Astrocyte (in vitro differentiated cells and primary cell): ENCODE measurements at regions not wholly inside any gene's neighbourhood (a gene's known extent, or its start where the extent isn't known, plus 50 kb on each side); places are given as distances from the start of the nearest gene placed in this dataset.

Experiments
- DNase-seq: peaks from one replicate; pipeline ENCODE4 v3.0.0-alpha.2; 2010; ENCODE audit warnings: low read depth
- FAIRE-seq: peaks from 2 replicates; lab custom pipeline; 2011; peaks lifted over from hg19 to GRCh38; lab: Jason Lieb, UNC
- H2AFZ ChIP-seq: 2 replicates; pipeline ENCODE4 v1.6.0; 2012; ENCODE audit warnings: low read depth, low read length, inconsistent platforms
- H3K27ac ChIP-seq: 2 replicates; pipeline ENCODE4 v1.5.1; 2011; ENCODE audit warnings: low read depth, low read length, inconsistent platforms
- H3K27me3 ChIP-seq: 2 replicates; pipeline ENCODE4 v1.6.0; 2011; ENCODE audit warnings: low read length, inconsistent platforms; ENCODE audit not compliant: insufficient read depth
- H3K36me3 ChIP-seq: 2 replicates; pipeline ENCODE4 v1.5.1; 2011; ENCODE audit warnings: low read length, inconsistent platforms; ENCODE audit not compliant: insufficient read depth
- H3K4me1 ChIP-seq: 2 replicates; pipeline ENCODE4 v1.5.1; 2011; ENCODE audit warnings: low read length, inconsistent platforms; ENCODE audit not compliant: insufficient read depth
- H3K4me2 ChIP-seq: 2 replicates; pipeline ENCODE4 v1.6.0; 2012; ENCODE audit warnings: low read length, inconsistent platforms
- H3K4me3 ChIP-seq: 2 replicates; pipeline ENCODE4 v1.5.1; 2011; ENCODE audit warnings: low read depth, mild to moderate bottlenecking, low read length, inconsistent platforms; ENCODE audit not compliant: insufficient read depth
- H3K79me2 ChIP-seq: 2 replicates; pipeline ENCODE4 v1.6.0; 2012; ENCODE audit warnings: mild to moderate bottlenecking, low read length, inconsistent platforms; ENCODE audit not compliant: insufficient read depth
- H3K9ac ChIP-seq: 2 replicates; pipeline ENCODE4 v1.6.0; 2012; ENCODE audit warnings: mild to moderate bottlenecking, low read length, inconsistent platforms
- H3K9me3 ChIP-seq: 2 replicates; pipeline ENCODE4 v1.5.1; 2012; ENCODE audit warnings: low read depth, mild to moderate bottlenecking, low read length, inconsistent platforms; ENCODE audit not compliant: insufficient read depth
- H4K20me1 ChIP-seq: 2 replicates; pipeline ENCODE4 v1.6.0; 2012; ENCODE audit warnings: low read length, inconsistent platforms; ENCODE audit not compliant: insufficient read depth
- H3K27ac Mint-ChIP-seq: one replicate; pipeline ENCODE4 v1.8.0; 2021; ENCODE audit warnings: mild to moderate bottlenecking, mixed read lengths; ENCODE audit not compliant: unreplicated experiment
- H3K27me3 Mint-ChIP-seq: one replicate; pipeline ENCODE4 v1.8.0; 2021; ENCODE audit warnings: low read depth, mixed read lengths; ENCODE audit not compliant: unreplicated experiment
- H3K36me3 Mint-ChIP-seq: one replicate; pipeline ENCODE4 v1.8.0; 2021; ENCODE audit warnings: low read depth, mixed read lengths; ENCODE audit not compliant: unreplicated experiment
- H3K4me1 Mint-ChIP-seq: one replicate; pipeline ENCODE4 v1.8.0; 2021; ENCODE audit warnings: low read depth, mixed read lengths; ENCODE audit not compliant: unreplicated experiment
- H3K4me3 Mint-ChIP-seq: one replicate; pipeline ENCODE4 v1.8.0; 2021; ENCODE audit warnings: mild to moderate bottlenecking, moderate library complexity, mixed read lengths; ENCODE audit not compliant: unreplicated experiment
- H3K9me3 Mint-ChIP-seq: one replicate; pipeline ENCODE4 v1.8.0; 2021; ENCODE audit warnings: mild to moderate bottlenecking, mixed read lengths; ENCODE audit not compliant: unreplicated experiment
- CTCF ChIP-seq: IDR thresholded peaks from 2 replicates; pipeline ENCODE4 v1.5.1; 2011; ENCODE audit warnings: low read depth, mild to moderate bottlenecking, inconsistent platforms, low read length, moderate library complexity; ENCODE audit not compliant: insufficient read depth
- EZH2 ChIP-seq: IDR thresholded peaks from 2 replicates; pipeline ENCODE4 v1.6.1; 2012; ENCODE audit warnings: mild to moderate bottlenecking, low read length, inconsistent platforms; ENCODE audit not compliant: insufficient read depth

- H3K36me3 Mint-ChIP-seq, result no peaks in the 10 kb centered on the region
- Histone ChIP-seq H2AFZ (no peak overlapping the region), H4K20me1 (no peaks in the 10 kb centered on the region), H3K9ac (no peak overlapping the region), H3K9me3 (peaks cover 7% of the 10 kb centered on the region), H3K36me3 (no peaks in the 10 kb centered on the region), H3K27me3 (peaks cover 37% of the 10 kb centered on the region), H3K4me1 (no peaks in the 10 kb centered on the region), H3K4me2 (no peak overlapping the region), H3K27ac (no peak overlapping the region), H3K79me2 (no peaks in the 10 kb centered on the region), H3K4me3 (no peak overlapping the region)
- TF ChIP-seq EZH2 (no peak), CTCF (no peak)
- DNase-seq (no peak), FAIRE-seq (no peak)
- no peak overlapping the region for H3K27ac Mint-ChIP-seq
- H3K4me3 Mint-ChIP-seq, result no peak overlapping the region
- peaks cover 80% of the 10 kb centered on the region for H3K27me3 Mint-ChIP-seq
- peaks cover 1% of the 10 kb centered on the region for H3K4me1 Mint-ChIP-seq
- no peaks in the 10 kb centered on the region for H3K9me3 Mint-ChIP-seq
Observed at GRCh38 chr17:77869041-77869599, 89.4 kb upstream of the TNRC6C start.

- H3K27me3 ChIP-seq, result peaks cover 38% of the 10 kb centered on the region
- H3K4me1 ChIP-seq, result peaks cover 5% of the 10 kb centered on the region
- Mint-ChIP-seq H3K36me3 (no peaks in the 10 kb centered on the region), H3K4me1 (peaks cover 6% of the 10 kb centered on the region), H3K9me3 (no peaks in the 10 kb centered on the region), H3K4me3 (no peak overlapping the region), H3K27me3 (peaks cover 79% of the 10 kb centered on the region), H3K27ac (no peak overlapping the region)
- TF ChIP-seq CTCF (no peak), EZH2 (no peak)
- H4K20me1 ChIP-seq, result no peaks in the 10 kb centered on the region
- FAIRE-seq (no peak), DNase-seq (no peak)
- no peaks in the 10 kb centered on the region for H3K36me3 ChIP-seq
- no peak overlapping the region for H3K9ac ChIP-seq
- no peaks in the 10 kb centered on the region for H3K79me2 ChIP-seq
- peaks cover 7% of the 10 kb centered on the region for H3K9me3 ChIP-seq
- no peak overlapping the region for H2AFZ ChIP-seq
- no peak overlapping the region for H3K4me2 ChIP-seq
- no peak overlapping the region for H3K4me3 ChIP-seq
- no peak overlapping the region for H3K27ac ChIP-seq
Observed at GRCh38 chr17:77869665-77870132, 88.8 kb upstream of the TNRC6C start.

GRCh38 chr17:77872199-77872598 is 86.3 kb upstream of the TNRC6C start:
- peaks cover 13% of the 10 kb centered on the region for H3K4me1 Mint-ChIP-seq
- H3K79me2 ChIP-seq, result no peaks in the 10 kb centered on the region
- H3K9me3 Mint-ChIP-seq, result peaks cover 16% of the 10 kb centered on the region
- peaks cover 17% of the 10 kb centered on the region for H3K9me3 ChIP-seq
- no peak overlapping the region for H3K4me3 ChIP-seq
- H3K4me3 Mint-ChIP-seq, result no peak overlapping the region
- FAIRE-seq (no peak), DNase-seq (no peak)
- H3K36me3 ChIP-seq, result no peaks in the 10 kb centered on the region
- H3K27me3 ChIP-seq, result peaks cover 38% of the 10 kb centered on the region
- H4K20me1 ChIP-seq, result peaks cover 4% of the 10 kb centered on the region
- no peak overlapping the region for H3K9ac ChIP-seq
- H3K27me3 Mint-ChIP-seq, result peaks cover 70% of the 10 kb centered on the region
- peaks cover 3% of the 10 kb centered on the region for H3K36me3 Mint-ChIP-seq
- TF ChIP-seq EZH2, result no peak
- TF ChIP-seq CTCF, result no peak
- H3K4me2 ChIP-seq, result no peak overlapping the region
- H2AFZ ChIP-seq, result no peak overlapping the region
- peaks cover 15% of the 10 kb centered on the region for H3K4me1 ChIP-seq
- H3K27ac ChIP-seq, result no peak overlapping the region
- H3K27ac Mint-ChIP-seq, result no peak overlapping the region
